Uterus (tissue), 2 donors: ENCODE measurements at regions not wholly inside any gene's neighbourhood (a gene's known extent, or its start where the extent isn't known, plus 50 kb on each side); places are given as distances from the start of the nearest gene placed in this dataset.

Source experiments
- CTCF ChIP-seq, 4 experiments: fragments of 200-600 bp in 2 of 4; fragments of 450-650 bp in 2 of 4; sonication (generic) in 2 of 4; IDR thresholded peaks; one replicate each; pipeline ENCODE4 v1.5.1; 2016 to 2019; ENCODE audit warnings: antibody characterized with exemption in 4 of 4, mild to moderate bottlenecking in 2 of 4, moderate library complexity in 1 of 4
- POLR2A ChIP-seq, 2 donors: fragments of 450-650 bp; IDR thresholded peaks; one replicate each; pipeline ENCODE4 v1.6.1; 2016; ENCODE audit warnings: antibody characterized with exemption in 2 of 2, mild to moderate bottlenecking in 1 of 2, moderate library complexity in 1 of 2

DNA sequence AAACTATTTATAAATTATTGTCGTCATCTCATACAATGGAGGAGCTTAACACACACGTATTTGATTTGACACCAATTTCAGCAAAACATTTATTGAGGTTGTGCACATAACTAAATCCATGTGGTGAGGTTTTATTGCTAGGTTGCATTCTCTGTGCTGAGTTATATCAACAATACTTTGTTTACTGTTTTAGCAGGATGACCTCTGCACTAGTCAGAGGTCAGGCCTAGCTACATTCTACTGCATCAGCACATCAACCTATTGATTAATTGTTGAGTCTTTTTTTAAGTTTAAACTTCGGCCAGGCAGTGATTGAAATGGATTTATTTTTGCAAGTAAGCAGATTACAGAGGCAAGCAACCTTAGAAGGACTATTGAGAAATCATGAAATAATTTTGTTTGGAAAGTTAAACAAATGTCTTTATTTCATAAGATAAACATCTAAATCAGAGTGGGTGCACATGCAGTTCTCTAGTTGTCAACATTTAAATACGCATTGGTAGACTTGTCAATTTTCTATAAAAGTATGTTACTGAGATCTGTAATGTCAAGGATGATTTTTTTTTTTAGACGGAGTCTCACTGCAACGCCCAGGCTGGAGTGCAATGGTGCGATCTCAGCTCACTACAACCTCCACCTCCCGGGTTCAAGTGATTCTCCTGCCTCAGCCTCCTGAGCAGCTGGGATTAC lies 75.2 kb upstream of the CD28 start:
- no peak for TF ChIP-seq CTCF (IDR thresholded peaks at IDR 0.05)
- no peak for TF ChIP-seq POLR2A (IDR thresholded peaks at IDR 0.05)
